H9 (cell line): ENCODE measurements at regions not wholly inside any gene's neighbourhood (a gene's known extent, or its start where the extent isn't known, plus 50 kb on each side); places are given as distances from the start of the nearest gene placed in this dataset.

Source experiments
- DNase-seq: peaks from one replicate; pipeline ENCODE4 v3.0.0-alpha.2; 2017
- H2AFZ ChIP-seq: one replicate; pipeline ENCODE4 v1.6.1; 2013; ENCODE audit warnings: mild to moderate bottlenecking, low read length, control low read depth, moderate library complexity
- H2AK5ac ChIP-seq: 2 replicates; pipeline ENCODE4 v1.6.1; 2013; ENCODE audit warnings: low read length, control low read depth, mixed read lengths; ENCODE audit not compliant: insufficient read length
- H2BK120ac ChIP-seq: one replicate; pipeline ENCODE4 v1.6.1; 2013; ENCODE audit warnings: low read depth, mild to moderate bottlenecking, low read length, control low read depth, inconsistent platforms; ENCODE audit not compliant: poor library complexity, severe bottlenecking
- H2BK12ac ChIP-seq: 2 replicates; pipeline ENCODE4 v1.6.1; 2013; ENCODE audit warnings: low read length, control low read depth, mixed read lengths, low read depth; ENCODE audit not compliant: insufficient read length
- H2BK15ac ChIP-seq: 2 replicates; pipeline ENCODE4 v1.6.1; 2013; ENCODE audit warnings: low read depth, low read length, control low read depth
- H2BK20ac ChIP-seq: one replicate; pipeline ENCODE4 v1.6.1; 2013; ENCODE audit warnings: low read depth, mild to moderate bottlenecking, low read length, control low read depth, inconsistent platforms; ENCODE audit not compliant: poor library complexity, severe bottlenecking
- H2BK5ac ChIP-seq: 2 replicates; pipeline ENCODE4 v1.6.1; 2013; ENCODE audit warnings: low read length, control low read depth, mixed read lengths; ENCODE audit not compliant: insufficient read length
- H3K14ac ChIP-seq: 2 replicates; pipeline ENCODE4 v1.6.1; 2013; ENCODE audit warnings: low read length, control low read depth; ENCODE audit not compliant: insufficient read depth
- H3K18ac ChIP-seq: 2 replicates; pipeline ENCODE4 v1.6.1; 2013; ENCODE audit warnings: low read depth, mild to moderate bottlenecking, mixed read lengths, low read length, control low read depth; ENCODE audit not compliant: insufficient read length
- H3K23ac ChIP-seq: 2 replicates; pipeline ENCODE4 v1.6.1; 2013; ENCODE audit warnings: low read length, control low read depth, mixed read lengths, low read depth; ENCODE audit not compliant: insufficient read length
- H3K23me2 ChIP-seq: 2 replicates; pipeline ENCODE4 v1.6.1; 2013; ENCODE audit warnings: low read depth, mild to moderate bottlenecking, mixed read lengths, low read length, control low read depth; ENCODE audit not compliant: insufficient read length, poor library complexity, severe bottlenecking
- H3K27ac ChIP-seq: 2 replicates; pipeline ENCODE4 v1.5.1; 2013; ENCODE audit warnings: low read length, control low read depth, mixed read lengths, low read depth; ENCODE audit not compliant: insufficient read length
- H3K27me3 ChIP-seq: 2 replicates; pipeline ENCODE4 v1.6.1; 2013; ENCODE audit warnings: low read length, control low read depth, inconsistent platforms; ENCODE audit not compliant: insufficient read depth
- H3K4ac ChIP-seq: 2 replicates; pipeline ENCODE4 v1.6.1; 2013; ENCODE audit warnings: low read depth, mild to moderate bottlenecking, control low read depth, inconsistent platforms, low read length, moderate library complexity
- H3K4me1 ChIP-seq: 2 replicates; pipeline ENCODE4 v1.6.1; 2013; ENCODE audit warnings: low read length, control low read depth, inconsistent platforms; ENCODE audit not compliant: insufficient read depth
- H3K4me2 ChIP-seq: 2 replicates; pipeline ENCODE4 v1.6.1; 2013; ENCODE audit warnings: low read length, control low read depth, mixed read lengths; ENCODE audit not compliant: insufficient read length, insufficient read depth
- H3K56ac ChIP-seq: 2 replicates; pipeline ENCODE4 v1.6.1; 2013; ENCODE audit warnings: low read depth, mild to moderate bottlenecking, mixed read lengths, low read length, control low read depth; ENCODE audit not compliant: insufficient read length
- H3K79me1 ChIP-seq: 2 replicates; pipeline ENCODE4 v1.6.1; 2013; ENCODE audit warnings: low read depth, mild to moderate bottlenecking, moderate library complexity, low read length, control low read depth, inconsistent platforms; ENCODE audit not compliant: insufficient read depth, poor library complexity, severe bottlenecking
- H3K79me2 ChIP-seq: 2 replicates; pipeline ENCODE4 v1.6.1; 2013; ENCODE audit warnings: low read length, control low read depth, inconsistent platforms; ENCODE audit not compliant: insufficient read depth
- H3K9ac ChIP-seq: 2 replicates; pipeline ENCODE4 v1.6.1; 2013; ENCODE audit warnings: low read length, control low read depth, mixed read lengths; ENCODE audit not compliant: insufficient read length; ENCODE audit errors: extremely low read depth
- H3K9me3 ChIP-seq: one replicate; pipeline ENCODE4 v1.6.1; 2013; ENCODE audit warnings: low read depth, low read length, inconsistent platforms; ENCODE audit not compliant: control insufficient read depth
- H3T11ph ChIP-seq: one replicate; pipeline ENCODE4 v1.6.1; 2013; ENCODE audit warnings: mild to moderate bottlenecking, low read length, control low read depth, inconsistent platforms
- H4K20me1 ChIP-seq: one replicate; pipeline ENCODE4 v1.6.1; 2013; ENCODE audit not compliant: control insufficient read depth, insufficient read length, insufficient read depth
- H4K5ac ChIP-seq: 2 replicates; pipeline ENCODE4 v1.6.1; 2013; ENCODE audit warnings: low read depth, mild to moderate bottlenecking, mixed read lengths, low read length, control low read depth; ENCODE audit not compliant: insufficient read length
- H4K8ac ChIP-seq: replicated peaks from 2 replicates; pipeline ENCODE4 v1.6.1; 2013; ENCODE audit warnings: low read length, control low read depth, mixed read lengths, low read depth; ENCODE audit not compliant: insufficient read length
- H4K91ac ChIP-seq: 2 replicates; pipeline ENCODE4 v1.6.1; 2013; ENCODE audit warnings: low read depth, mild to moderate bottlenecking, moderate library complexity, mixed read lengths, low read length, control low read depth; ENCODE audit not compliant: insufficient read length
- H3K27ac Mint-ChIP-seq, 3 experiments: 2 replicates in 2 of 3; 3 replicates in 1 of 3; pipeline ENCODE4 v1.8.0; 2020 to 2021; ENCODE audit warnings: mixed read lengths in 3 of 3, mild to moderate bottlenecking in 1 of 3, moderate library complexity in 1 of 3
- H3K27me3 Mint-ChIP-seq: 2 replicates; pipeline ENCODE4 v1.8.0; 2021; ENCODE audit warnings: low read depth, mild to moderate bottlenecking, moderate library complexity, mixed read lengths
- H3K36me3 Mint-ChIP-seq, 3 experiments: 2 replicates in 2 of 3; 3 replicates in 1 of 3; pipeline ENCODE4 v1.8.0; 2020 to 2021; ENCODE audit warnings: low read depth in 3 of 3, mixed read lengths in 3 of 3; ENCODE audit not compliant: insufficient read depth in 1 of 3
- H3K4me1 Mint-ChIP-seq, 2 experiments: 2 replicates each; pipeline ENCODE4 v1.8.0; 2020; ENCODE audit warnings: mixed read lengths in 2 of 2
- H3K4me3 Mint-ChIP-seq, 2 experiments: 2 replicates in 1 of 2; 3 replicates in 1 of 2; pipeline ENCODE4 v1.8.0; 2020 to 2021; ENCODE audit warnings: mild to moderate bottlenecking in 2 of 2, mixed read lengths in 2 of 2, moderate library complexity in 1 of 2
- H3K9me3 Mint-ChIP-seq, 2 experiments: 2 replicates in 1 of 2; 3 replicates in 1 of 2; pipeline ENCODE4 v1.8.0; 2020; ENCODE audit warnings: mild to moderate bottlenecking in 2 of 2, mixed read lengths in 2 of 2, moderate library complexity in 1 of 2
- WGBS: extraction: QIAGEN DNeasy Blood & Tissue Kit; methylation state at CpG from one replicate; pipeline ENCODE4 v1.1.7; 2013; ENCODE audit warnings: missing lambda C conversion rate, low lambda C conversion rate, mixed read lengths; ENCODE audit not compliant: insufficient read length; ENCODE audit errors: extremely low coverage; 5-methylcytosine and 5-hydroxymethylcytosine counted together
- TF ChIP-seq, protein P1 (sequence below): fragments of 200-600 bp; sonication (generic); conservative IDR thresholded peaks from 3 replicates; pipeline ENCODE4 v1.8.0; 2021; ENCODE audit warnings: antibody characterized with exemption, mild to moderate bottlenecking

DNA sequence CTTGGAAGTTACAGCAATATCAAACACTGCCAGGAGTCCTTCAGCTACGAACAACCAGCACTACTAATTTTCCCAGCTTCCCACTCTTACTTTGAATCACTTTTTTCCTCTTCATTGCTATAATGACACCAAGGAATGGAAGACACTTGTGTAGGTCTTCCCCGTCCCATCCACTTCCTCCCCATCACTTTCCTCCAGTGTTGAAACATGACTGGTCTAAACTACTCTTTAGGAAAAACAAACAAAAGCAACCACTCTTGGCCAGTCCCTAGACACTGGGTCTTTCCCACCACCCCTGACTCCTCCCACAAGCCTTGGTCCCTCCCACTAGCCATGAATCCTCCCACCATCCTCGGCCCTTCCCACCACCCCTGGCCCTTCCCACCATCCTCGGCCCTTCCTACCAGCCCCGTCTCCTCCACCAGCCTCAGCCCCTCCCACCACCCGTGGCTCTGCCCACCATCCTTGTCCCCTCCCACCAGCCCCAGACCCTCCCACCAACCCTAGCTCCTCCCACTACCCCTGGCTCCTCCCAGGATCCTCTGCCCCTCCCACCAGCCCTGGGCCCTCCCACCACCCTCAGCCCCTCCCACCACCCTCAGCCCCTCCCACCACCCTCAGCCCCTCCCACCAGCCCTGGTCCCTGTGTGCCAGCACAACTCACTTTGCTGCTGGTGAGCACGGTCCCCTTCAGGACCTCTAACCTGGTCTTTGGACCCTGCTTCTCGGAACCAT, 68.5 kb downstream of the CXCL12 start:
- H3K27ac Mint-ChIP-seq: no peak overlapping the region

More for the DNA sequence above, 68.5 kb downstream of the CXCL12 start:
- Histone ChIP-seq H3K14ac (no peak overlapping the region), H3K23ac (no peak overlapping the region), H3K9ac (no peak overlapping the region), H2BK15ac (no peak overlapping the region), H3K9me3 (no peaks in the 10 kb centered on the region), H3K56ac (no peak overlapping the region), H3K27ac (no peak overlapping the region), H2BK12ac (no peak overlapping the region), H4K5ac (no peak overlapping the region), H3K27me3 (peaks cover 3% of the 10 kb centered on the region; the same call in 1 of the 2 replicates), H3K4ac (no peak overlapping the region), H3K23me2 (no peaks in the 10 kb centered on the region), H4K91ac (no peak overlapping the region), H3T11ph (no peak overlapping the region), H2BK120ac (no peak overlapping the region), H3K79me2 (no peaks in the 10 kb centered on the region), H4K8ac (no peak overlapping the region), H3K18ac (peak overlapping the region; percentile 59), H3K4me2 (no peak overlapping the region), H4K20me1 (peaks cover 2% of the 10 kb centered on the region), H3K4me1 (no peaks in the 10 kb centered on the region), H2BK20ac (no peak overlapping the region), H3K79me1 (no peaks in the 10 kb centered on the region), H2AFZ (no peak overlapping the region), H2BK5ac (no peak overlapping the region), H2AK5ac (no peak overlapping the region)
- peak; percentile 96 for DNase-seq
- H3K4me3 Mint-ChIP-seq: no peak overlapping the region
- H3K4me1 Mint-ChIP-seq: peaks cover 8 to 17% of the 10 kb centered on the region in 2 experiments
- WGBS: no CpG with 5 or more reads among the region's 8 CpGs
- TF ChIP-seq, protein P1, sequence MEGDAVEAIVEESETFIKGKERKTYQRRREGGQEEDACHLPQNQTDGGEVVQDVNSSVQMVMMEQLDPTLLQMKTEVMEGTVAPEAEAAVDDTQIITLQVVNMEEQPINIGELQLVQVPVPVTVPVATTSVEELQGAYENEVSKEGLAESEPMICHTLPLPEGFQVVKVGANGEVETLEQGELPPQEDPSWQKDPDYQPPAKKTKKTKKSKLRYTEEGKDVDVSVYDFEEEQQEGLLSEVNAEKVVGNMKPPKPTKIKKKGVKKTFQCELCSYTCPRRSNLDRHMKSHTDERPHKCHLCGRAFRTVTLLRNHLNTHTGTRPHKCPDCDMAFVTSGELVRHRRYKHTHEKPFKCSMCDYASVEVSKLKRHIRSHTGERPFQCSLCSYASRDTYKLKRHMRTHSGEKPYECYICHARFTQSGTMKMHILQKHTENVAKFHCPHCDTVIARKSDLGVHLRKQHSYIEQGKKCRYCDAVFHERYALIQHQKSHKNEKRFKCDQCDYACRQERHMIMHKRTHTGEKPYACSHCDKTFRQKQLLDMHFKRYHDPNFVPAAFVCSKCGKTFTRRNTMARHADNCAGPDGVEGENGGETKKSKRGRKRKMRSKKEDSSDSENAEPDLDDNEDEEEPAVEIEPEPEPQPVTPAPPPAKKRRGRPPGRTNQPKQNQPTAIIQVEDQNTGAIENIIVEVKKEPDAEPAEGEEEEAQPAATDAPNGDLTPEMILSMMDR: no peak
- peaks cover 21% of the 10 kb centered on the region for H3K27me3 Mint-ChIP-seq
- peaks cover 0 to 2% of the 10 kb centered on the region in 2 experiments; a peak in 3 of 5 replicates for H3K9me3 Mint-ChIP-seq
- H3K36me3 Mint-ChIP-seq: no peaks in the 10 kb centered on the region; a peak in 1 of 7 replicates
